Astrocyte (in vitro differentiated cells and primary cell): ENCODE measurements at regions not wholly inside any gene's neighbourhood (a gene's known extent, or its start where the extent isn't known, plus 50 kb on each side); places are given as distances from the start of the nearest gene placed in this dataset.

Experiments
- DNase-seq: peaks from one replicate; pipeline ENCODE4 v3.0.0-alpha.2; 2010; ENCODE audit warnings: low read depth
- FAIRE-seq: peaks from 2 replicates; lab custom pipeline; 2011; peaks lifted over from hg19 to GRCh38; lab: Jason Lieb, UNC
- H2AFZ ChIP-seq: 2 replicates; pipeline ENCODE4 v1.6.0; 2012; ENCODE audit warnings: low read depth, low read length, inconsistent platforms
- H3K27ac ChIP-seq: 2 replicates; pipeline ENCODE4 v1.5.1; 2011; ENCODE audit warnings: low read depth, low read length, inconsistent platforms
- H3K27me3 ChIP-seq: 2 replicates; pipeline ENCODE4 v1.6.0; 2011; ENCODE audit warnings: low read length, inconsistent platforms; ENCODE audit not compliant: insufficient read depth
- H3K36me3 ChIP-seq: 2 replicates; pipeline ENCODE4 v1.5.1; 2011; ENCODE audit warnings: low read length, inconsistent platforms; ENCODE audit not compliant: insufficient read depth
- H3K4me1 ChIP-seq: 2 replicates; pipeline ENCODE4 v1.5.1; 2011; ENCODE audit warnings: low read length, inconsistent platforms; ENCODE audit not compliant: insufficient read depth
- H3K4me2 ChIP-seq: 2 replicates; pipeline ENCODE4 v1.6.0; 2012; ENCODE audit warnings: low read length, inconsistent platforms
- H3K4me3 ChIP-seq: 2 replicates; pipeline ENCODE4 v1.5.1; 2011; ENCODE audit warnings: low read depth, mild to moderate bottlenecking, low read length, inconsistent platforms; ENCODE audit not compliant: insufficient read depth
- H3K79me2 ChIP-seq: 2 replicates; pipeline ENCODE4 v1.6.0; 2012; ENCODE audit warnings: mild to moderate bottlenecking, low read length, inconsistent platforms; ENCODE audit not compliant: insufficient read depth
- H3K9ac ChIP-seq: 2 replicates; pipeline ENCODE4 v1.6.0; 2012; ENCODE audit warnings: mild to moderate bottlenecking, low read length, inconsistent platforms
- H3K9me3 ChIP-seq: 2 replicates; pipeline ENCODE4 v1.5.1; 2012; ENCODE audit warnings: low read depth, mild to moderate bottlenecking, low read length, inconsistent platforms; ENCODE audit not compliant: insufficient read depth
- H4K20me1 ChIP-seq: 2 replicates; pipeline ENCODE4 v1.6.0; 2012; ENCODE audit warnings: low read length, inconsistent platforms; ENCODE audit not compliant: insufficient read depth
- H3K27ac Mint-ChIP-seq: one replicate; pipeline ENCODE4 v1.8.0; 2021; ENCODE audit warnings: mild to moderate bottlenecking, mixed read lengths; ENCODE audit not compliant: unreplicated experiment
- H3K27me3 Mint-ChIP-seq: one replicate; pipeline ENCODE4 v1.8.0; 2021; ENCODE audit warnings: low read depth, mixed read lengths; ENCODE audit not compliant: unreplicated experiment
- H3K36me3 Mint-ChIP-seq: one replicate; pipeline ENCODE4 v1.8.0; 2021; ENCODE audit warnings: low read depth, mixed read lengths; ENCODE audit not compliant: unreplicated experiment
- H3K4me1 Mint-ChIP-seq: one replicate; pipeline ENCODE4 v1.8.0; 2021; ENCODE audit warnings: low read depth, mixed read lengths; ENCODE audit not compliant: unreplicated experiment
- H3K4me3 Mint-ChIP-seq: one replicate; pipeline ENCODE4 v1.8.0; 2021; ENCODE audit warnings: mild to moderate bottlenecking, moderate library complexity, mixed read lengths; ENCODE audit not compliant: unreplicated experiment
- H3K9me3 Mint-ChIP-seq: one replicate; pipeline ENCODE4 v1.8.0; 2021; ENCODE audit warnings: mild to moderate bottlenecking, mixed read lengths; ENCODE audit not compliant: unreplicated experiment
- EZH2 ChIP-seq: IDR thresholded peaks from 2 replicates; pipeline ENCODE4 v1.6.1; 2012; ENCODE audit warnings: mild to moderate bottlenecking, low read length, inconsistent platforms; ENCODE audit not compliant: insufficient read depth
- TF ChIP-seq, protein P1 (sequence below): IDR thresholded peaks from 2 replicates; pipeline ENCODE4 v1.5.1; 2011; ENCODE audit warnings: low read depth, mild to moderate bottlenecking, inconsistent platforms, low read length, moderate library complexity; ENCODE audit not compliant: insufficient read depth

DNA sequence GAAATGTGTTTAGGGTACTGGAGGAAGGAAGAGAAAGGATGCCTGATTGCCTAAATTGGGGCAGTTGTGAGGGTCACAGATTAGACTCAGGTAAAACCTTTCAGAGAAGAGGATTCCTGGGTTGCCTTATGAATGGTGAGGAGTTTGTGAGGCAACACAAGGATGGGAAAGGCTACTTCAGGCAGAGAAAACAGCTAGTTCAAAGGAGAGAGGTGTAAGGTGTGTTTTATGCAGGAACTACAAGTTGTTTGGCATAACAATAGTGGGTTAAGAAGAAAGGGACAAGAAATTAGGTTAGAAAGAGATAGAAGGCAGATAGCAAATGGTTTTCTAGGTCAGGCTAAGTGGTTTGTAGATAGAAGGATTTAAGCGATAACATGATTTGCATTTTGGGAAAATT lies 75.1 kb upstream of the PGRMC2 start:
- DNase-seq (no peak), FAIRE-seq (no peak)
- H3K4me1 ChIP-seq: peaks cover 10% of the 10 kb centered on the region
- H4K20me1 ChIP-seq: no peaks in the 10 kb centered on the region
- no peak overlapping the region for H3K4me3 ChIP-seq
- Mint-ChIP-seq H3K4me3 (no peak overlapping the region), H3K27ac (no peak overlapping the region), H3K9me3 (no peaks in the 10 kb centered on the region), H3K36me3 (peaks cover 5% of the 10 kb centered on the region), H3K27me3 (no peaks in the 10 kb centered on the region), H3K4me1 (peaks cover 22% of the 10 kb centered on the region)
- no peak overlapping the region for H3K27ac ChIP-seq
- H3K27me3 ChIP-seq: no peaks in the 10 kb centered on the region
- no peaks in the 10 kb centered on the region for H3K36me3 ChIP-seq
- TF ChIP-seq, protein P1, sequence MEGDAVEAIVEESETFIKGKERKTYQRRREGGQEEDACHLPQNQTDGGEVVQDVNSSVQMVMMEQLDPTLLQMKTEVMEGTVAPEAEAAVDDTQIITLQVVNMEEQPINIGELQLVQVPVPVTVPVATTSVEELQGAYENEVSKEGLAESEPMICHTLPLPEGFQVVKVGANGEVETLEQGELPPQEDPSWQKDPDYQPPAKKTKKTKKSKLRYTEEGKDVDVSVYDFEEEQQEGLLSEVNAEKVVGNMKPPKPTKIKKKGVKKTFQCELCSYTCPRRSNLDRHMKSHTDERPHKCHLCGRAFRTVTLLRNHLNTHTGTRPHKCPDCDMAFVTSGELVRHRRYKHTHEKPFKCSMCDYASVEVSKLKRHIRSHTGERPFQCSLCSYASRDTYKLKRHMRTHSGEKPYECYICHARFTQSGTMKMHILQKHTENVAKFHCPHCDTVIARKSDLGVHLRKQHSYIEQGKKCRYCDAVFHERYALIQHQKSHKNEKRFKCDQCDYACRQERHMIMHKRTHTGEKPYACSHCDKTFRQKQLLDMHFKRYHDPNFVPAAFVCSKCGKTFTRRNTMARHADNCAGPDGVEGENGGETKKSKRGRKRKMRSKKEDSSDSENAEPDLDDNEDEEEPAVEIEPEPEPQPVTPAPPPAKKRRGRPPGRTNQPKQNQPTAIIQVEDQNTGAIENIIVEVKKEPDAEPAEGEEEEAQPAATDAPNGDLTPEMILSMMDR: no peak
- no peak for TF ChIP-seq EZH2
- no peaks in the 10 kb centered on the region for H3K79me2 ChIP-seq
- H3K9ac ChIP-seq: no peak overlapping the region
- H3K4me2 ChIP-seq: no peak overlapping the region
- H2AFZ ChIP-seq: no peak overlapping the region
- H3K9me3 ChIP-seq: no peaks in the 10 kb centered on the region

DNA sequence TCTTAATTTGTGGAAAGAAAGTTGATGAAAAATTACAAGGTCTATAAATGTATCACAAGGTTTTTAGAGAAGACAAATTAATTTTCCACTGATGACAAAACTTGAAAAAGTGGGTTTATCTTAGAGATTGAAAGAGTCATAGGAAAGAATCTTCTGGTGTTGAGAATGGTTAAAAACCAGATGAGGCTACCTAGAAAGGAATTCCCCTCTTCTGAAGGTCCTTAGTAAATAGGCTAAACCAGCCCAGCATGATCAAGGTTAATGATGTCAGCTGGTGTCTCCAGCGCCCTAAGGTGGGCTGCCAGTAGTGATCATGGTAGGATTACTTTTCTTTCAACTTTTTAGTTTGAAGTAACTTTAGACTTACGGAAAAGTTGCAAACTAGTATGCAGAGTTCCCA lies 71.8 kb upstream of the PGRMC2 start:
- Mint-ChIP-seq H3K27me3 (no peaks in the 10 kb centered on the region), H3K4me3 (no peak overlapping the region), H3K9me3 (no peaks in the 10 kb centered on the region), H3K27ac (peak overlapping the region; percentile 90), H3K4me1 (peaks cover 43% of the 10 kb centered on the region), H3K36me3 (peaks cover 2% of the 10 kb centered on the region)
- no peak overlapping the region for H3K9ac ChIP-seq
- FAIRE-seq (no peak), DNase-seq (no peak)
- no peaks in the 10 kb centered on the region for H3K9me3 ChIP-seq
- no peaks in the 10 kb centered on the region for H4K20me1 ChIP-seq
- H3K27me3 ChIP-seq: no peaks in the 10 kb centered on the region
- H3K27ac ChIP-seq: no peak overlapping the region
- peaks cover 19% of the 10 kb centered on the region for H3K4me1 ChIP-seq
- H3K36me3 ChIP-seq: no peaks in the 10 kb centered on the region
- H2AFZ ChIP-seq: no peak overlapping the region
- no peaks in the 10 kb centered on the region for H3K79me2 ChIP-seq
- H3K4me2 ChIP-seq: no peak overlapping the region
- TF ChIP-seq, protein P1: no peak
- no peak for TF ChIP-seq EZH2
- no peak overlapping the region for H3K4me3 ChIP-seq

DNA sequence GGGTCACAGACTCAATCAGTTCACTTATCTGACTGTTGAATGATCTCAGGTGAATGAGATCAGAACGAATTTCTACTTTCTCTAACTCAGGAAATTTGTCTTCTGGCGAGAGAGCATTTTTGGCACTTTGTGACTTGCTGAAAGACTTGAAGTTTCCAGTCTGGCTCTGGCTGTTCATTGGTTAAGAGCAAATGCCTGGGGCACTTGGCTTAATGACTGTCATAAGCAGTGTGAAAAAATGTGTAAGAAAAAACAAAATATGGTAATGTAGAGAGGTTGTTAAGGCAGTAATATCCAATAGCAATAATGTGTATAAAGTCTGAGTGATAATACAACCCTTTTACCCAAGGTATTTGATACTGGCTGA lies 71.3 kb upstream of the PGRMC2 start:
- no peaks in the 10 kb centered on the region for H3K27me3 ChIP-seq
- no peaks in the 10 kb centered on the region for H4K20me1 ChIP-seq
- Mint-ChIP-seq H3K4me1 (peaks cover 48% of the 10 kb centered on the region), H3K27me3 (no peaks in the 10 kb centered on the region), H3K4me3 (no peak overlapping the region), H3K36me3 (peaks cover 2% of the 10 kb centered on the region), H3K9me3 (no peaks in the 10 kb centered on the region), H3K27ac (peak overlapping the region; percentile 90)
- no peak overlapping the region for H3K27ac ChIP-seq
- H3K9me3 ChIP-seq: no peaks in the 10 kb centered on the region
- H3K4me1 ChIP-seq: peaks cover 24% of the 10 kb centered on the region
- no peak overlapping the region for H3K4me3 ChIP-seq
- FAIRE-seq: no peak
- no peaks in the 10 kb centered on the region for H3K79me2 ChIP-seq
- H3K4me2 ChIP-seq: peak overlapping the region; percentile 2
- no peak overlapping the region for H2AFZ ChIP-seq
- DNase-seq: no peak
- H3K9ac ChIP-seq: no peak overlapping the region
- TF ChIP-seq EZH2: no peak
- TF ChIP-seq, protein P1: no peak
- no peaks in the 10 kb centered on the region for H3K36me3 ChIP-seq
